Prostate gland (tissue), 2 donors: ENCODE measurements at regions not wholly inside any gene's neighbourhood (a gene's known extent, or its start where the extent isn't known, plus 50 kb on each side); places are given as distances from the start of the nearest gene placed in this dataset.
"Not testable (repeated sequence)": the region's sequence is repeated elsewhere in the genome, so short reads cannot be mapped to it uniquely, and the experiment has no call there.

Experiments
- DNase-seq: peaks from one replicate; pipeline ENCODE4 v3.0.0-alpha.2; 2019; ENCODE audit warnings: low spot score
- H3K27ac ChIP-seq, 2 donors: fragments of 200-600 bp; sonication (generic); 2 replicates each; pipeline ENCODE4 v1.5.1; 2017 to 2019
- H3K27me3 ChIP-seq: fragments of 200-600 bp; sonication (generic); replicated peaks from 2 replicates; pipeline ENCODE4 v1.5.1; 2019; ENCODE audit not compliant: insufficient read depth
- H3K36me3 ChIP-seq, 2 donors: fragments of 200-600 bp; sonication (generic); 1 replicate in 1 of 2; 2 replicates in 1 of 2; pipeline versions ENCODE4 v1.5.1 to v1.8.1; 2017 to 2019
- H3K4me1 ChIP-seq: fragments of 200-600 bp; sonication (generic); replicated peaks from 2 replicates; pipeline ENCODE4 v1.5.1; 2019
- H3K4me3 ChIP-seq, 2 donors: fragments of 200-600 bp; sonication (generic); 2 replicates each; pipeline ENCODE4 v1.5.1; 2017 to 2019
- H3K9me3 ChIP-seq: fragments of 200-600 bp; sonication (generic); 2 replicates; pipeline ENCODE4 v1.5.1; 2017
- POLR2A ChIP-seq: fragments of 450-650 bp; IDR thresholded peaks from one replicate; pipeline ENCODE4 v1.6.1; 2016; ENCODE audit warnings: antibody characterized with exemption, mild to moderate bottlenecking
- POLR2AphosphoS5 ChIP-seq: sonication (generic); formaldehyde crosslinking; IDR thresholded peaks from one replicate; pipeline ENCODE4 v1.6.1; 2017; ENCODE audit warnings: antibody characterized with exemption
- WGBS: methylation state at CpG from one replicate; pipeline ENCODE4 v1.1.5; 2018; 5-methylcytosine and 5-hydroxymethylcytosine counted together
- intact Hi-C: fragments of 100-400 bp; cut with DNase I; formaldehyde crosslinking; loops from one replicate; pipeline ENCODE4 v1.14.2; 2022
- TF ChIP-seq, protein P1 (sequence below), 4 experiments: fragments of 200-600 bp in 2 of 4; fragments of 450-650 bp in 2 of 4; sonication (generic) in 2 of 4; IDR thresholded peaks; 1 replicate in 3 of 4; 2 replicates in 1 of 4; pipeline ENCODE4 v1.5.1; 2016 to 2019; ENCODE audit warnings: antibody characterized with exemption in 4 of 4, mild to moderate bottlenecking in 2 of 4, moderate library complexity in 2 of 4

DNA sequence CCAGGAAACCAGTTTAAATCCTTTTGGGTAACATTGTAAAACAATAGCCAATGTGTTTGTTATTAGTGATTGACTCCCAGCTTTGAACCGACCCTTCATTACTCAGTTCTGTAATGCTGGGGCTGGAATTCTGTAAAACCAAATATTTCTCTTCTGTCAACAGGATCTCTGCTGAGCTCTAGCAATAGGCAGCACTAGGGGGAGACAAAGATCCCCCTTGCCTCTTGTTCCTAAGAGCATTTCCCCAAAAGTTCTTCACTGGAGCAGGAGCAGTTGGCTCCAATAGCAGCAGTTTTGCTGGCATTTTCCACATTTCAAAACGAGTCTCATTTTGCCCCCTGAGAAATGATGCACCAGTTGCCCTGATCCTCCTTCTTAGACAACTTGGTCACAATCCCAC is 1671.1 kb downstream of the MRPL39 start:
- Histone ChIP-seq H3K9me3 (no peaks in the 10 kb centered on the region), H3K4me3 (no peak overlapping the region), H3K27me3 (no peaks in the 10 kb centered on the region), H3K4me1 (no peaks in the 10 kb centered on the region), H3K27ac (no peak overlapping the region), H3K36me3 (no peaks in the 10 kb centered on the region)
- no peak for TF ChIP-seq POLR2A
- TF ChIP-seq, protein P1, sequence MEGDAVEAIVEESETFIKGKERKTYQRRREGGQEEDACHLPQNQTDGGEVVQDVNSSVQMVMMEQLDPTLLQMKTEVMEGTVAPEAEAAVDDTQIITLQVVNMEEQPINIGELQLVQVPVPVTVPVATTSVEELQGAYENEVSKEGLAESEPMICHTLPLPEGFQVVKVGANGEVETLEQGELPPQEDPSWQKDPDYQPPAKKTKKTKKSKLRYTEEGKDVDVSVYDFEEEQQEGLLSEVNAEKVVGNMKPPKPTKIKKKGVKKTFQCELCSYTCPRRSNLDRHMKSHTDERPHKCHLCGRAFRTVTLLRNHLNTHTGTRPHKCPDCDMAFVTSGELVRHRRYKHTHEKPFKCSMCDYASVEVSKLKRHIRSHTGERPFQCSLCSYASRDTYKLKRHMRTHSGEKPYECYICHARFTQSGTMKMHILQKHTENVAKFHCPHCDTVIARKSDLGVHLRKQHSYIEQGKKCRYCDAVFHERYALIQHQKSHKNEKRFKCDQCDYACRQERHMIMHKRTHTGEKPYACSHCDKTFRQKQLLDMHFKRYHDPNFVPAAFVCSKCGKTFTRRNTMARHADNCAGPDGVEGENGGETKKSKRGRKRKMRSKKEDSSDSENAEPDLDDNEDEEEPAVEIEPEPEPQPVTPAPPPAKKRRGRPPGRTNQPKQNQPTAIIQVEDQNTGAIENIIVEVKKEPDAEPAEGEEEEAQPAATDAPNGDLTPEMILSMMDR (IDR thresholded peaks at IDR 0.05): no peak
- no peak for TF ChIP-seq POLR2AphosphoS5
- intact Hi-C loops: no loop called here
- no peak for DNase-seq
- WGBS: 46% methylated on average over 2 of the region's 2 CpGs

DNA sequence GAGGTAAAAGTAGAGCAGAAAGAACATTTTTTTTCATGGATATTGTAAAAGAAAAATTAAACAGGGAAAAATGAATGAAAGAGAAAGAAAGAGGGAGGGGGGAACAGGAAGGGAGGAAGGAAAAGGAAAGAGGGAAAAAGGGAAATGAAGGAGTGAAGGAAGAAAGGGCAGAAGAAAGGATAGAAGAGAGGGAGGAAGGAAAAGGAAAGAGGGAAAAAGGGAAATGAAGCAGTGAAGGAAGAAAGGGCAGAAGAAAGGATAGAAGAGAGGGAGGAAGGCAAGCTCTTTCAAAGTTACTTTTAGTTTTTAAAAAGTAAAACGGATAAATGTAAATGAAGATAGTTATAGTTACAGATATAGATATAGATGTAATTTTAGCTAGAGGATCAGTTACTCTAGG is 1676.7 kb downstream of the MRPL39 start:
- no peaks in the 10 kb centered on the region for H3K27me3 ChIP-seq
- H3K4me1 ChIP-seq: no peaks in the 10 kb centered on the region
- H3K9me3 ChIP-seq: no peaks in the 10 kb centered on the region
- no peaks in the 10 kb centered on the region for H3K36me3 ChIP-seq
- DNase-seq: no peak
- no peak for TF ChIP-seq POLR2AphosphoS5
- TF ChIP-seq, protein P1 (IDR thresholded peaks at IDR 0.05): no peak
- no peak for TF ChIP-seq POLR2A
- no peak overlapping the region for H3K27ac ChIP-seq
- intact Hi-C loops: no loop called here
- no peak overlapping the region for H3K4me3 ChIP-seq
- 98% methylated on average over 1 of the region's 1 CpG for WGBS

DNA sequence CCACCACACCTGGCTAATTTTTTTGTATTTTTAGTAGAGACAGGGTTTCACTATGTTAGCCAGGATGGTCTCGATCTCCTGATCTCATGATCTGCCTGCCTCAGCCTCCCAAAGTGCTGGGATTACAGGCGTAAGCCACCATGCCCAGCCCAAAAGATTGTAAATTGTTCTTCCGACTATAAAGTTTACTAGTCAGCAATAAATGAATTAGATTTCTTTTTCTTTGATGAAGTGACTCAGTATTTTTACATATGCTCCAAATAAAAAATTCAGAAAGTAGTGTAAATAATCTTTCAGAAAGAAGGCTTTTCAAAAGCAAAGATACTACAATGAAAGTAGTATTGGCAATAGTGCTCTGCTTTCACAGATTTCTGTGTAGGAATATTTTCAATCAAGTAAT is 1680.9 kb downstream of the MRPL39 start:
- 72% methylated on average over 3 of the region's 3 CpGs for WGBS
- intact Hi-C loops, DNase-seq, H3K9me3 ChIP-seq, H3K27ac ChIP-seq, H3K4me1 ChIP-seq, H3K4me3 ChIP-seq, H3K27me3 ChIP-seq, H3K36me3 ChIP-seq: not testable (repeated sequence)

DNA sequence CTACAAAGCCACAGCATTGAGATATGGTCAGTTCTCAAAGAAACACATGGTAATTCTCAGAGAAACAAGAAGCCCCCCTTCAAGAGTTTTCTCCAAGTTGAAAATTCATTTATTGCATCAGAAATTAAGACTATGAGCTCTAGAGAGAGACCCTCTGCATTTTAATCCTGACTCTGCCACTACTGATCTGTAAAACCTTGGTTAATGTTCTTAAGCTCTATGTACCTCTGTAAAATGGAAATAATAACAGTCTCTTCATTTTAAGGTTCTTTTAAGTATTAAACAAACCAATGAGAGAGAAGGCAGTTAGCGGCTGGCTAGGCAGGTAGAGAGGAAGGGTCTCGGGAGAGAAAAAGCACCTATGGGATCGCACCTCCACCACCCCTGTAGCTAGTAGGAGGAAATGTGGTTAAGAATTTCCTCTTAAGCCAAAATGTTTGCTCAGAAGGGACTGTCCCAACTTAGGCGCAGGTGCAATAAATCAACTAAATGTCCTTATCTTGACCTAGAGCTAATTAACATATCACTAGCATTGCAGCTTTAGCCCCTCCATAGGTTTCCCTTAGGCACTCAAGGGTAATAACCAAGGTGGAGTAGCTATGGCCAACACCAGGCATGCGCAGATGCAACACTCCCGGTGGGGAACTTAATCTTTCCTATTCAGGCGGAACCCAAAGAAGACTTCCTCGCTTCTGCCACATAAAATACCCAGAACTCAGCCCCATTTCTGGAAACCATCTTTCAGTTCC is 1685.4 kb downstream of the MRPL39 start:
- H3K4me1 ChIP-seq: no peaks in the 10 kb centered on the region
- H3K27ac ChIP-seq: no peak overlapping the region
- H3K4me3 ChIP-seq: no peak overlapping the region
- 80% methylated on average over 8 of the region's 8 CpGs for WGBS
- intact Hi-C loops: no loop called here
- no peaks in the 10 kb centered on the region for H3K27me3 ChIP-seq
- no peak for DNase-seq
- H3K9me3 ChIP-seq: no peaks in the 10 kb centered on the region
- H3K36me3 ChIP-seq: no peaks in the 10 kb centered on the region
- TF ChIP-seq POLR2AphosphoS5 (no peak), POLR2A (no peak)
- TF ChIP-seq, protein P1 (IDR thresholded peaks at IDR 0.05): no peak

DNA sequence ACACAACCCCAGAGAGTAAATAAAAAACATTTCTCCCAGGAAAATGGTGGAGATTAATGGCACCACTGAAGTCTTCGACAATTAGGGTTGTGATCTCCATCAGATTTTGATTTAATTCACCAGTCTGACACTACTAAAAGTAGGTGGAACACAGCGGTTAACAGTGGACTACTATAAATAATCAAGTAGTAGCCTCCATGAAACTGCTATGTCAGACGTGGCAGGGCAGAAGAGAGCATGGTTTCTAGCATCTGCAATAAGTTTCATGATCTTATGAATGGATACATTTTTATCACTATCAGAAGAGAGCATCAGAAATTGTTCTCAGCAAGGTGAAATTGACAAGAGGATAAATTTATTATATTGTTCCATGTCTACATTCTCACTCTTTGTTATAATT is 1706.6 kb downstream of the MRPL39 start:
- Histone ChIP-seq H3K27me3 (no peaks in the 10 kb centered on the region), H3K27ac (no peak overlapping the region), H3K9me3 (no peaks in the 10 kb centered on the region), H3K36me3 (no peaks in the 10 kb centered on the region), H3K4me3 (no peak overlapping the region), H3K4me1 (no peaks in the 10 kb centered on the region)
- no peak for TF ChIP-seq POLR2AphosphoS5
- TF ChIP-seq POLR2A: no peak
- TF ChIP-seq, protein P1 (IDR thresholded peaks at IDR 0.05): no peak
- DNase-seq: no peak
- WGBS: 90% methylated on average over 3 of the region's 3 CpGs
- intact Hi-C loops: no loop called here
